Sigmoid colon (tissue), 4 donors: ENCODE measurements at regions not wholly inside any gene's neighbourhood (a gene's known extent, or its start where the extent isn't known, plus 50 kb on each side); places are given as distances from the start of the nearest gene placed in this dataset.

Experiments
- POLR2A ChIP-seq, 2 donors: fragments of 450-650 bp; IDR thresholded peaks; one replicate each; pipeline ENCODE4 v1.6.1; 2016; ENCODE audit warnings: antibody characterized with exemption in 2 of 2, mild to moderate bottlenecking in 2 of 2, moderate library complexity in 2 of 2
- POLR2AphosphoS5 ChIP-seq, 4 donors: sonication (generic); formaldehyde crosslinking; IDR thresholded peaks; one replicate each; pipeline ENCODE4 v1.6.1; 2017; ENCODE audit warnings: antibody characterized with exemption in 4 of 4

GRCh38 chr1:193929374-193930033 is 743.1 kb upstream of the B3GALT2 start:
- no peak for TF ChIP-seq POLR2A (IDR thresholded peaks at IDR 0.05)
- TF ChIP-seq POLR2AphosphoS5 (IDR thresholded peaks at IDR 0.05) = no peak
